OCI-LY3 (cell line): ENCODE measurements at regions not wholly inside any gene's neighbourhood (a gene's known extent, or its start where the extent isn't known, plus 50 kb on each side); places are given as distances from the start of the nearest gene placed in this dataset.

Source experiments
- EZH2phosphoT487 ChIP-seq: fragments of 200-600 bp; shearing (Covaris generic); IDR thresholded peaks from 2 replicates; pipeline ENCODE4 v1.6.1; 2018; ENCODE audit warnings: antibody characterized with exemption, mixed run types, low read depth
- TF ChIP-seq, protein P1 (sequence below): fragments of 200-600, 300-600 bp; sonication (generic); IDR thresholded peaks from 2 replicates; pipeline ENCODE4 v1.5.1; 2014; ENCODE audit warnings: antibody characterized with exemption, low read length, low read depth

- TF ChIP-seq, protein P1, sequence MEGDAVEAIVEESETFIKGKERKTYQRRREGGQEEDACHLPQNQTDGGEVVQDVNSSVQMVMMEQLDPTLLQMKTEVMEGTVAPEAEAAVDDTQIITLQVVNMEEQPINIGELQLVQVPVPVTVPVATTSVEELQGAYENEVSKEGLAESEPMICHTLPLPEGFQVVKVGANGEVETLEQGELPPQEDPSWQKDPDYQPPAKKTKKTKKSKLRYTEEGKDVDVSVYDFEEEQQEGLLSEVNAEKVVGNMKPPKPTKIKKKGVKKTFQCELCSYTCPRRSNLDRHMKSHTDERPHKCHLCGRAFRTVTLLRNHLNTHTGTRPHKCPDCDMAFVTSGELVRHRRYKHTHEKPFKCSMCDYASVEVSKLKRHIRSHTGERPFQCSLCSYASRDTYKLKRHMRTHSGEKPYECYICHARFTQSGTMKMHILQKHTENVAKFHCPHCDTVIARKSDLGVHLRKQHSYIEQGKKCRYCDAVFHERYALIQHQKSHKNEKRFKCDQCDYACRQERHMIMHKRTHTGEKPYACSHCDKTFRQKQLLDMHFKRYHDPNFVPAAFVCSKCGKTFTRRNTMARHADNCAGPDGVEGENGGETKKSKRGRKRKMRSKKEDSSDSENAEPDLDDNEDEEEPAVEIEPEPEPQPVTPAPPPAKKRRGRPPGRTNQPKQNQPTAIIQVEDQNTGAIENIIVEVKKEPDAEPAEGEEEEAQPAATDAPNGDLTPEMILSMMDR: no peak
- no peak for TF ChIP-seq EZH2phosphoT487
Measured at GRCh38 chr9:80437091-80437640, 865.4 kb downstream of the TLE4 start.
